HG03565 (cell line): ENCODE measurements at regions not wholly inside any gene's neighbourhood (a gene's known extent, or its start where the extent isn't known, plus 50 kb on each side); places are given as distances from the start of the nearest gene placed in this dataset.

Source experiments
- ATAC-seq: cut with Tn5 transposase; IDR thresholded peaks from one replicate; pipeline ENCODE4 v1.9.1; 2021; ENCODE audit warnings: mild to moderate bottlenecking, moderate library complexity; ENCODE audit not compliant: unreplicated experiment

DNA sequence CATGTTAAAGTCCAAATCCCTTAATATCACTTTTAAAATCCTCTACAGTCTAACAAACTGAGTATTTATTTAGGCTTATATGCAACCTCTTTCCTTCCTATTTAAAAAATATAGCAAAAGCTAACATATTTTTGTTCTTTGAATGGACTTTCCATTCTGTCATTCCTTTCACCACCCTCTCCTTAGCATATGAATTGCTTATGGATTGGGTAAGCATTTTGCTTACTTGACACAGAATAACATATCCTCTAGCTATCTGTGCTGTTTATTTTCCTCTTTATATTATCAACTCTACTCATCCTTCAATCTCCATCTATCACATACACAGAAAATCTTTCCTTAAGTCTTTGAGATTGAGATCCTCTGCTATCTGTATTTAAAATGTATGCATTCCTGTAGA lies 206.1 kb upstream of the NEIL3 start:
- ATAC-seq, result no peak

DNA sequence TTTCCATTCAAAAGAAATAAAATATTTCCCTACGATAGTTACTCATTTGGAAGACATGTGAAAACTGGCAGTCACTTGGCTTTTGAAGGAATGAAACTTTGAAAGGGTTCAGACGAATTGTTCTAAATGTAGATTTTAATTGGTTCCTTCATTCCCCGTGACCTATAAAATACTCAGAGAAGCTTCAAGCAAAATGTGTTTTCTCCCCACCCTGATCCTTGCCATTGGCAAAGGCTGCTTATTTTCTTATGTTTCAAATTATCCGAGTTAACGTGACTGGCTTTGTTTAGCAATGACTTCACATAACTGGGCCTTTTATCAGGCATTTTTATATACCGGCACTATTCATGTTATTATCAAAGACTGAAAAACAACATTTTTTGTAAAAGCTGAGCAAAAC lies 204.1 kb upstream of the NEIL3 start:
- no peak for ATAC-seq

DNA sequence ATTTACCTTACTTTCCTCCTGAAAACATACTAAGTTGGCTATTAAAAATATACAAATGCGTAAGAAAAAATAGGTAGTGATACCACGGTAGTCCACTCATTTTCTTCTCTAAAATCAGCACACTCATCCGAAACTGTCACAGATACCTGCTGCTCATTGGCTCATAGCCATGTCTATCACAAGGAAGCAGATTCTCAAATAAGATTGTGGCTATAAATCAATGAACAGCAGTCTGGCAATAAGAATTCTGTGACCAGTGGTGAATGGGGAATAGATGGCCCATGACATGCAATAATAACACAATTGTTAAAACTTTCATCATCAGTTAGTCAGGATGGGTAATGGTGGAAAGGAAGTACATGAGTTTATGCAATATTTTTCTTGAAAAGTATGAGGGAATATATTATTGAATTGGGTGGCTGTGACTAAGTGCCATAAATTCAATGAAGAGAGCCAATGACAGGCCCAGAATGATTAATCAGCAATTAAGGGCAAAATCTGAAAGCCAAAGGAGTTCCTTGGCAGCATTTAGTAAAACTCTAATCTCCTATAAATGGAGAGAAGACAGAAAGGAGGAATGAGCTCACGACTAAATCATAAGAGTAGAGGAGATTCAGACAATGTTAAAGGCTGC lies 202.3 kb upstream of the NEIL3 start:
- no peak for ATAC-seq

DNA sequence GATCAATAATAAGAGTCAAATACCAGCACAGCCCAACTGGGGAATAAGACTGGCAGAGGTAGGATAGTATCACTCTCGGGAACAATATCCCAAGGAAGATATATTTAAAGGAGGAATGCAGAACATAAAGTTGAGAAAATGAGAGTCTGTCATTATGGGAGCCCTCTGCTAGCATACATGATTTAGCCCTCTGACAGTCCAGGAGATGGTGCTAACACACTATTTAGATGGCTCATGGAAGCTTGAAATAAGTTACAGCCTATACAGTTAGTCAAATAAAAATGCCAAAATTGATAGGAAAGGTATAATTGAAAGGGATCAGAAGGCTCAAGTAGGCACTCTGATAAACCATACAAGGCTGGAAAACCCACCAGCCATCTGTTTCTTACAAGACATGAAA lies 201.0 kb upstream of the NEIL3 start:
- no peak for ATAC-seq

DNA sequence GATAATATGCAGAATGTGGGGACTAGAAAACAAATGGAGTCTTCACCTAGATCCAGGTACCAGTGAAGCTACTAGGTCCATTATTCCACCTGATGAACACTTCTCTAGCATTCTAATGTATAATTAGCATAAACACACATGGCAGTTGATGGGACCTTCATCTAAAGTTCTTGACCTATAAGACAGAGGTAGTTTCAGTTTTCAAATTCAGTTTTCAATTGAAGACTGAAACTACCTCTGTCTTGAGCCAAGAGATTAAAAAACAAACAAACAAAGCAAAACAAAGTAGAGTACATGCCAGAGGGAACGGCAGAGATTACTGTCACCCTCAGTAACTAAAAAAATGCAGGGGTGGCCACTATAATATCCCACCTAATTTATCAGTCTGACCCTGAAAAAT lies 199.9 kb upstream of the NEIL3 start:
- ATAC-seq, result no peak

DNA sequence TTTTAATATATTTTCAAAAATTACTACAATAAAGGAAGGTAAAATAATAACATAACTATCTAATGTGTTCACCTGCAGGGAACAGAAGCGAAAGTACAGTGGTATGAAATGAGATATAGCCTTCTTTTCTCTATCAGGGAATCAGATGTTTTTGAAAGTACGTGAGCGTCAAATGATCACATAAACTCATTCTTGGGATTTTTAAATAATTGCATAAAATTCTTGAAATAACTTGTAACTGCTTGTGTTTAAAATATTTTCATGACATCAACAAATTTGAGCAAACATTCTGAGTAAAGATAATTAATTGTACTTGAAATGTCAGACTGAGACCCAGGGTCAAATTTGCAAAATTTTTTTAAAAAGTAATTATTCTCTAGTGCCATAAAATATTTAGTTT lies 193.5 kb upstream of the NEIL3 start:
- ATAC-seq, result no peak

DNA sequence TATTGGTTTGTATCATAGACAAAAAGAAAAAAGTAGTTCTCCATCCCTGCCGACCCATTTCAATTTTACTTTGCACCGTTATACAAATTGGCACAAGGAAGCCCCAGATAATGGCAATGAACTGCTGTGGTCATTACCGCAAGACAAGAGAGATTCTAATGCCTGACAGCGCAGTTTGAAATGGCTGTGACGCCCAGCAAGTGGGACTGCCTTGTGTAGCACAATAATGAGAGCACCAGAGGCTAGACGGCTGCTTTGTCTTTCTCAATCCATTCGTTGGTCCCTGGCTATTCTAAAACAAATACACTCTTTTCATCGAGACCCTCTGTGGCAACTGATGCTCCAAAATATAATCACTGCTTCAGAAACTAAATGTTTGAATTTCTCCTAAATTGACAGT lies 192.4 kb upstream of the NEIL3 start:
- ATAC-seq, result no peak

DNA sequence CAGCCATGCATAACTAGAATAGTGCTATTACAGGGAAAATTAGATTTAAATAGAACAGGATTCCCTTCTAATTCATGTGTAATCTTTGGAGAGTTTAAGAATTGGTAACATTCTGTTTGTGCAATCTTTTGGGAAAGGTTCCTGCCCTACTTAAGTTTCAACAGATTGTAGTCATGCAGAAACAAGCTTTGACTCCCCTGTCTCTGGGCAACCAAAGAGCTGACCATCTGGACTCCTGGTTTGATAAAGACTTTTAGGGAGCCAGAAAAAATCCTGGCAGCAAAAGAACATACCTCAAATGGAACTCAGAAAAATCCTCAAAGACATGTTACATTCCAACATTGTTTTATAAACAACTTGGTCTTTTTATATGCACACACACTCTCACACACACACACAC lies 191.1 kb upstream of the NEIL3 start:
- ATAC-seq, result no peak

DNA sequence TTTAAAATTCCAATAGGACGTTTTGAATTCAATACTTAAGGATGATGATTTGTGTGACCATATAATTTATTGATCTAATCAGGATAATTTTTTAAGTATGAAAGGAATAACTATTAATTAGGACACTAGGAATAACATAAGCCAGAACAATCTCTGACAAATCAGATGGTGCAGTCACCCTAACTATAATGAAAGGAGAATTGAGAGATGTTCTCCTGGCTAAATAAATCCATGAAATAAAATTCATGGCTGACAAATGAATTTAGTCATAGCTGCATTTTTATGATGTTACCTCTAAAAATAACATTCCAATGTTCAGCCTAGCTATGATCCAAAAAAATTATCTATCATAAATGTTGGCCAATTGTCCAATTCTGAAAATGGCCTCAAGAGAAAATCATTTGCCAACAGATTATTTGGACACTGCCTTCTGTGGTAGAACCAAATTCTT lies 190.6 kb upstream of the NEIL3 start:
- no peak for ATAC-seq

DNA sequence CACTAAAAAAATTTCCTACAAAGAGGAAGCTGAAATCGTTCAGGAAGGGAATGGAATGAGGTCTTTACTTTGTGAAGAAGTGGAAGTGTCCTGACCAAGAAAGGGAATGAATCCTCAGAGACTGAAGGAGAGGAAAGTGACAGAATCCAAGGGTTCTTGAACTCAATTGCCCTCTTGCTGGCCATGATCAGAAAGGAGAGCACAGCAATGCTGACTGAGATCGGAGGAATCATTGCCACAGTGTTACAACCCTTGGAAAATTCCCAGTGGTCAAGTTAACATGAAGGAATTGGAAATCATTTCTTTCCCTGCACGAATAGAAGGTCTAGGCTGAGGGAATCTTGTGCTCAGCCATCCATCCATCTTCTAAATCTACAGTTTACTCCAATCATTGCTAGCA lies 190.0 kb upstream of the NEIL3 start:
- ATAC-seq, result no peak

DNA sequence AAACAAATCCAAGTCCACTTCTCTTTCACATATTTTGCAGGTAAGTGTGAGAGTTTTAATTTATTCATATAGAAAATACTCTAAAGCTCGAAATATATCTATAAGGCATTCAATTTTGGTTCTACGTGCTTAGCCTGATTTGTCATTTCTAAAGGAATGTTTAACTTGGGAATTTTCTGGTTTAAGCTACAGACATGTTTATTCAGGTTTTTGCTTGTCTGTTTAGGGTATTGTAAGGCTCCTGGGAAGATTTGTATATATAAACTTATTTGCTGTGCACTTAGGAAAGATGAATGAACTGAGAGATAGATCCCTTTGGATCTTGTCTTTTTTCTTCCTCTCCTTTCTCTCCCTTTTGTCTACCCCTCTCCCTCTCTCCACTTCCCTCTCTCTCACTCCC lies 185.9 kb upstream of the NEIL3 start:
- ATAC-seq, result no peak

DNA sequence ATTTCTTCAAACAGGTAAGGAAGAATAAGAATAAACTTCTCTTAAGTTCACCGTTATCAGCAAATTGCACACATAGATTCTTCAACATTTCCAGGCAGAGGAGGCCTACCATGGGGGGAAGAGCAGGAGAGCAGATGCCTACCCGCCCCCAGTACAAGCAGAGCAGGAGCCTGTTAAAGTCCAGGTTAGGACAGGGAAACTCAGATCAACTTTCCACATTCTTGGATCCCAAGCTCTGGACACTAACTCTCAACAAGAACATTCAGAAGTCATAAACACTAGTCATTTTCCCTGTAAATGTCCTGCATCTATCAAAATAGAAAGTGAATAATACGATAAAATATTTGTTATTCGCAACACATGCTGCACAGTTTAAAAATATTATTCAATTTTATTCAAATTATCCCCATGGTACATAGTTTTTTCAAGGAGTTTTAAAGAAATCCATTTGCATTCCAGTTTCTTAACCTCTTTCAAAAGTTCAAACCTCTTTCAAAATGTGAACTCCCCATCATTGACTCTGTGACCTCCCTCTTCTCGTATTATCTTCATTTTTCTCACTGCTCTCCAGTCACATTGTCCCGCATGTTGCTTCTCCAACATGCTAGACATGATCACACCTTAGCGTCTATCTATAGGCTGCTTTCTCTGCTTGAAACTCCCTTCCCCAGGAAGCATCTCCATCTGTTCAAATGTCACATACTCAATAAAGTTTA lies 185.2 kb upstream of the NEIL3 start:
- no peak for ATAC-seq

DNA sequence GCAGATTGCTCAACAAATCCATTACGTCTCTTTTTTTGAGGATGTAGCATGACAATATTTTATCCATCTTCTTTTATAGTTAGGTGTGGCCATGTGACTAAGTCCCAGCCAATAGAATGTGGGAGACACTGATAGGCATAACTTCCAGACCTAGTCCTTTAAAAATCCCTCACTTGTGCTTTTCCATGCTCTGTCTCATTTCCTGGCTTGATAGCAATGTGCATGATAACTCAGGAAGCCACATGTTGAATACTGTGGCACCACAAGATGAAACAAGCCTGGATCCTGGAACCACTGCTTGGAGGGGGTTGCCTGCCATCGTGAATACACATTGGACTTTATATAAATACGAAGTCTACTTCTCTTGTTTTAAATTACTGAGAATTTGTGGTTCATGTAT lies 184.0 kb upstream of the NEIL3 start:
- no peak for ATAC-seq

DNA sequence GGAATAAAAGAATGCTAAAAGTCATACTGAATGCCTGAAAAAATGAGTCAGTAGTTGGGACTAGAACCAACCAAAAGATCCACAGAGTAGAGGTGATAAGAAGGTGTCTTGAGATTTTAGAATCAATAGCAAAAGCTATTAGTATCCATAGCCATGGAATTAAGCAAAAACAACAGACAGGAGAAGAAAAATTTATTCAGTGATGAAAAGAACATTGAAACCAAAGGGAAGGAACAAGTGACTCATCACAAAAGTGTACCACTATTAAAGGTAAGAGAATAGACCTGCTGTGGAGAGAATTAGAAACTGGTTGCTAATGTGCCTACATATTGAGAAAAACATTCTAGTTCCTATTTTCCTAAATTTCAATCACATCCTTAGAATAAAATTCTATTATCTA lies 182.0 kb upstream of the NEIL3 start:
- ATAC-seq, result no peak

DNA sequence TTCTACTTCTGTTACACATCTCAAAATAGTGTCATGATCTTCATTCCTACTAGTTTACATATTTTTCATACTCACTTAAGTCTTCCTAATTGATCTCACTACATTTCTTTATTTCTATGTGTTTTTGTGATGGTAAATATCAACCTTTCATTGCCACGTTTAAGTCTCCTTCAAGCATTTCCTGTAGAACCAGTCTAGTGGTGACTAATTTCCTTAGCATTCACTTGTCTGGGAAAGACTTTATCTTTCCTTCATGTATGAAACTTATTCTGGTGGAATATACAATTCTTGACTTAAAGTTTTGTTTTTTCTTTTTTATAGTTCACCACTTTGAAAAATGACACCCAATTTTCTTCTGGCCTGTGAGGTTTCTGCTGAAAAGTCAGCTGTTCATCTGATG lies 181.4 kb upstream of the NEIL3 start:
- no peak for ATAC-seq

DNA sequence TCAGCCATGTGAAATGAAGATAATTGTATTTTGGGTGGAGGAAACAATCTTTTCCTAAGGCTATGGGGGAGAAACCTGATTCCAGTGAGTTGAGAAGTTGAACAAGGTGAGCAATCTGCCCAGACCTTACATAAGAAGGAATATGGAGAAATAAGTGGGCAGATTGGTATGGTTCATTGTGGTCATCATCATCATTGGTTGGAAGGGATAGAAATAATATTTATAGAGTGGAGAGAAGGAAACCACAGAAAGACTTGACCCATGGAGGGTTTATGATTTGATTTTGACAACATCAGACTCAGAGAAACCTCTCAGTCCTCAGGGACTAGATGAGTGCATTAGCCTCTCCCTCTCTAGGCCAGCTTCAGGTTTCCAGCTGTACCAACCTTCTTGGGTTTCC lies 177.9 kb upstream of the NEIL3 start:
- no peak for ATAC-seq

DNA sequence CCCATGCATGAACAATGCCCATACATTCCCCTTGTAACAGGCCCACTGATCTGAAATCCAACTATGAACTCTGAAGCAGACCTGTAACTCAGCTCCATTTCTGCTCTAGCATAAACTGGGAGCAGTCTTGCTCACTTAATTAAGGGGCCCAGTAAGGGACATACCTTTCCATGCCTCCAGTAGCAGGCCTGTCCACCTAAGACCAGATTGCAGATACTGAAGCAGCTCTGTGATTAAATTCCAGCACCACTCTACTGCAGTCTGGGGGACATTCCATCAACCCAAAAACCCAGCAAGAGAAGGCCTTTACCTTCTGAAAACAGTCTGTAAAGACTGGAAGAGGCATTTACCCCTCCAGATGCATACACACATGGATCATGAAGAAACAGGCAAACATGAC lies 162.0 kb upstream of the NEIL3 start:
- no peak for ATAC-seq

DNA sequence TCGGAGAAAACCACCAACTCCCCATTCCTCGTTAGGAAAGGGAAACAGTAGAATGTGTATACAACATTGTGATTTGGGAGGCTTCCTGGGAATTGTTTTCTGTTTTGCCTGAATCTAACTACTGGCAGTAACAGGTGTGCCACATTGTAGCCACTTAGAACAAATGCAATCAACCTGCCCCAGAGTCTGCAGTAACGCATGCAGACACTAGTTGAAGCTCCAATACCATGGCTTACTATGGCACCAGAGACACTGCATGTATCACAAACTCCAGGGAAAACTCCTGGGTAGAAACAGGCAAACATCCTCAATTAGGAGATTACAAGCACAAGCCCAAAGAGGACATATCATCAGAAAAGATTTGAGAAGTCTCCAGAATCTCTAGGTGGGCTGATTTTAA lies 154.2 kb upstream of the NEIL3 start:
- no peak for ATAC-seq

DNA sequence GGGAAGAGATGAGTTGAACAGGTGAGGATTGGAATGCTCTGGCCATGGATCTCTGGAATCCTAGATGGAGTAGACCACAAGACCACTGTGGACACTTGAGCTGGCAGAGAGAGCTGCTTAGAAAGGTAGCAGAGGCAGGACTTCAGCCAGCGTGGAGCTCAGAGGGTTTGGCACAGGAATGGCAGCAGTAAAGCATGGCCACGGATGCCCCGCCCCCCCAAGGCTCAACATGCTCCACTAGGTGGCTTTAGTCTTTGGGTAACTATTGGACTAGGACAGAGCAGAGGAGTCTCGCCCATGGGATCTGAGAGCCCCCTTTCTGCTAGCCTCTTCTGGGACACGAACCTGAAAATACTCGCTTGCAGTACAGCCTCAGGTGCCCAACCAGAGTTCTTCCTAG lies 150.1 kb upstream of the NEIL3 start:
- ATAC-seq, result no peak

DNA sequence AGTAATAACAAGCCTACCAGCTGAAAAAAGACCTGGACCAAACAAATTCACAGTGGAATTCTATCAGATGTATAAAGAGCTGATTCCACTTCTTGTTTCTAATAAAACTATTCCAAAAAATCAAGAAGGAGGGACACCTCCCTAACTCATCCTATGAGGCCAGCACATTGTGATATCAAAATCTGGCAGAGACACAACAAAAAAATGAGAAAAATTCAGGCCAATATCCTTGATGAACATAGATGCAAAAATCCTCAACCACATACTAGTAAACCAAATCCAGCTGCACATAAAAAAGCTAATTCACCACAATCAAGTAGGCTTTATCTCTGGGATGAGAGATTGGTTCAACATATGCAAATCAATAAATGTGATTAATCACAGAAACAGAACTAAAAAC lies 147.9 kb upstream of the NEIL3 start:
- no peak for ATAC-seq

DNA sequence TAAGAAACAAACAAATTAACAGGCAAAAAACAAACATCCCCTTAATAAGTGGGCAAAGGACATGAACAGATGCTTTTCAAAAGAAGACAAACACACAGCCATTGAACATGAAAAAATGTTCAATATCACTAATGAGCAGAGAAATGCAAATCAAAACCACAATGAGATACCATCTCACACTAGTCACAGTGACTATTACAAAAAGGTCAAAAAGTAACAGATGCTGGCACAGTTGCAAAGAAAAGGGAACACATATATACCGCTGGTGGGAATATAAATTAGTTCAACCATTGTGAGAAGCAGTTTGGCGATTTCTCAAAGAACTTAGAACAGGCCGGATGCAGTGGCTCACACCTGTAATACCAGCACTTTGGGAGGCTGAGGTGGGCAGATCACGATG lies 146.1 kb upstream of the NEIL3 start:
- no peak for ATAC-seq

DNA sequence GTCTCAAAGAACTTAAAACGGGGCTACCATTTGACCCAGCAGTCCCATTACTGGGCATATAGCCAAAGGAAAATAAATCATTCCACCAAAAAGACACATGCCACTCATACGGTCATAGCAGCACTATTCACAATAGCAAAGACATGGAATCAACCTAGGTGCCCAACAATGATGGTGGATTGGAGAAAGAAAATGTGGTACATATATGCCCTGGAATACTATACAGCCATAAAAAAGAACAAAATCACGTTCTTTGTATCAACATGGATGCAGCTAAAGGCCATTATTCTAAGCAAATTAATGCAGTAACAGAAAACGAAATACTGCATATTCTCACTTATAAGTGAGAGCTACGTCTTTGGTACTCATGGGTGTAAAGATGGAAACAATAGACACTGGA lies 138.1 kb upstream of the NEIL3 start:
- no peak for ATAC-seq

DNA sequence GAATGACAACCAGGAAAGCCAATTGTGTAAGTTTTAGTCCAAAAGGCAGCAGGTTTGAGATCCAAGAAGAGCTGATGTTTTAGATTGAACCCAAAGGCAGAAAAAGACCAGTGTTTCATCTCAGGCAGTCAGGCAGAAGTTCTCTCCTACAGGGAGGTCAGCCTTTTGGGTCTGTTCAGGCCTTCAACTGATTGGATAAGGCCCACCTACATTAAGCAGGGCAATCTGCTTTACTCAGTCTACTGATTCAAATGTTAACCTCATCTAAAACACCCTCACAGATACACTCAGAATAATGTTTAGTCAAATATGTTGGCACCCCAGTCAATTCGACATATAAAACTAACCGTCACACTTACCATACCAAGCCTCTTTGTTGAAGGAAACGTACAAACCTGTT lies 134.2 kb upstream of the NEIL3 start:
- ATAC-seq, result no peak
